NCI-H1694 treated with DMSO at 0.1 percent for 48 hours (cell line): ENCODE measurements at regions not wholly inside any gene's neighbourhood (a gene's known extent, or its start where the extent isn't known, plus 50 kb on each side); places are given as distances from the start of the nearest gene placed in this dataset.

Source experiments
- DNase-seq: peaks from one replicate; lab custom pipeline; 2025; lab: John Stamatoyannopoulos, UW

DNA sequence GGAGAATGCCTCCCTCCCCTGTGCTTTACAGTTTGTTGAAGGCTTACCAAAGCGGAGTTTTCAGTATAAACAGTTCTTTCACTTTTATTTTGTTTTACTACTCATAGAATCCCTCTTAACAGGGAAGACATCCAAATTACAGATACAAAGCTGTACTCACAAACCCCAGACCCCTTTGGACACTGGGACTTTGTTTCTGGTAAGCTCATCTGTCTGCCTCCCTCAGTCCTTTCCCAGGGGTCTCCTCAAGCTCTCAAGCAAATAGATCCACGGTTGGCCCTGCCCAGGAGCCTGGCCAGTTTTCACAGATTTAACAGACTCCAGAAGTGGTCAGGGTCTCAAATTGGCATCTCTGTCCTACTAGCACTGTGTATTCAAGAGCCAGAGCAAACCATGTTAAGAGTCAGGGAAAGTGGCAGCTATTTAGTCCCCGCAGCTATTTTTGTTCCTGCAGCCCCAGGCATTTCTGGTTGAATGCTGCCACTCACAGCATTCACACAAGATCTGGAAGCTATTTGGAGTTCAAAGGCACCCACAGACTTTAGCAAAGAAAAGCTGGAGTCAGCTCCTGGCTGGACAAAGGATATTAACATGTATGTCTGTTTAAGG, 54.2 kb downstream of the TMEM100 start:
- no peak for DNase-seq

DNA sequence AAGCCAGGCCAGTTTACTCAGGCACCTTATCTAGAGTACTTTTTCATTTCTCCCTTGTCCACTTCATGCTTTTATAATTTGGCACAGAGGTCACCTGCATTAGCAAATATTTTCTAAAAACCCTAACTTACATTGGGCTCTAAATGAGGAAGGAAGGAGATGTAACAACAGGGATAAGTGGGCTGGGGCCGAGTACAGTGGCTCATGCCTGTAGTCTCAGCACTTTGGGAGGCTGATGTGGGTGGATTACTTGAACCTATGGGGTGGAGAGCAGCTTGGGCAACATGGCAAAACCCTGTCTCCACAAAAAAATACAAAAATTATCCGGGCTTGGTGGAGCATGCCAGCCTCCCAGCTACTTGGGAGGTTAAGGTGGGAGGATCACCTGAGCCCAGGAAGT, 55.9 kb downstream of the TMEM100 start:
- DNase-seq: no peak

DNA sequence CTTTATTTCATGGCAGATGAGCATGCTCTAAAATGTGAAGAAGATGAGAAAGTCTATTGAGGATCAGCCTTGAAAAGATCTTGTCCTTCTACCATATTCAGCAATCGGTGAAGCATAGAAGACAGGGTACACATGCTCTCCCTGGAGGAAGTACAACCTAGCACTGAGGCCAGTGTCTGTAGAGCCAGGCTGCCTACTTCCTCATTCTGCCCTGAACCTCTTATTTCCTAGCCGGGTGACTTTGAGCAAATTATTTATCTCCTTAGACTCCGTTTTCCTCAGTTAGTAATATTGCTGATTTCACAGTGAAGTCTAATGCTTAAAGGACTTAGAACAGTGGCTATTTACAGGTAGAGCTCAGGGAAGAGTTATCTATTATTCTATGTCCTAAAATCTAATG, 58.4 kb downstream of the TMEM100 start:
- DNase-seq: no peak

DNA sequence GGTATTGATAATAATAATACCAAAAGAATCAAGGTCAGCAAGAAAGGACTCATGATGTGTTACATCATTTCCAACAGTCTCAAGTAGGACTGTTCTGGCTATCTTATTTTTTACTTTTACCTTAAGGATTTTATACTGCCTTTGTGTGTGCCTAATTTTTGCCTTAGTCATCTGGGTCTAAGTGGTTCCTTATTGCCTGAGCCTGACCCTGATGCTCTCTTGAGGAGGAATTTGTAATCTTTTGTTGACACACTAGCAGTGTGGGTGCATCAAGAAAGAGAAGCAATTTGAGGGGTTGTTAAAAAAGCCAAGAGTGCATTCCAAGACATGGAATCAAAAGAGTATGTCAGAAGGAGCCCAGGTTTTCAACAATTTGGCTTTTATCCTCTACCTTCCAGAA, 59.3 kb downstream of the TMEM100 start:
- no peak for DNase-seq

DNA sequence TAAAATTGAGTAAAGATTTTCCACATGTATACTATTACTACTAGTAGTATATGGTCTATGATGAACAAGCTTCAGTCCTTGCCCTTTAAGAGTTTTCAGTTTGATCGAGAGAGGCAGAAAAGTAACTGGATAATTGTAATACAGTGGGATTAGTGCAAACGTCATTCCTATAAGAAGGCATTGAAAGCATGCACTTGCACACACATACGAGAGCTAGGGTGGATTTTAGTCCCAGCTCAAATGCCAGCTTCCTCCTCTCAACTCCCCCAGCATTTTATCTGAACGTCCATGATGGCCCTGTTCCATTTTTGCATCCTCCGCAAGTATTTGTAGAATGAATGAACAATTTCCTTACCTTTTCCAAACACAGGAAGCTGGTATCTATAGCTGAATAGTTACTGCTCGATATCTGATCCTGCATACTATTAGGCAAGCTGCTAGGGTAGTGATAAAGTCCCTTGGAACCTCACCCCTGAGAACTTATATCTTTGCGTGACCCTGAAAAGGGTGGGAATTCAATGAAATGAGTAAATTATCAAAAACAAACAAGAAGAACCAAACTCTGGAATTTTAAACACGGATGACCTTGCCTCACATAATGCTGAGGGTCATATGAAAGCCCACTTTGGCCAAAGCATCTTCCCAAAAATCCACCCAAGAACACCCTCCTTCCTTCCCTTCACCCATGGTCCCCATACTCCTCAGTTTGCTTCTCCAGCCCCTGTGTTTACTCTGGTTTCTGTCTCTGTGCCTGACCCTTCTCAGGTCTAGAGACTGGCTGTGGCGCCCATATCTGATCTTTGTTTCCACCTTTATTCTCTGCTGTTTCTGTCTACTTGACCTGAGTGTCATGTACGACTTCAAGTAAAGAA, 60.5 kb downstream of the TMEM100 start:
- peak; percentile 52 for DNase-seq

DNA sequence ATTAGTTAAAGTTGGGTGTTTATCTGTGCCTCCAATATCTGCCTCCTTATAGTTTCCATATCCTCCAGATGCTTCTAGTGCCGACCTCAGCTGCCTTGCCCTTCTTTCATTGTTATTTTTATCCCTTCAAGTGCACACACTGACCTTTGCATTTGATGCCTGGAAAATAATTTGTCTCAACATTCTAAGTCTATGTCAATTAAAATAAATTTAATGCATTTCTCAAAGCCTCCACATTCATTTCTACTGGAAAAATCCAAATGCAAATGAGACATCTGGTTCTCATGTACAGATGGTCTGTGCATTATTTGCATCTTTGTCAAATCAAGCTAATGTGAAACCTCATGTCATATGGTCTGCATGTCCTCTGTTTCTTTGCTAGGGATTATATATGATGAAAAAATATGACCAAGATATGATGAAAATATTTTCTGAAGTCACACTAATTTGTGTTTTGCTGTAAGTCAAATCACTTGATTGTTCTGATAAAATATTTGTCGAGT, 61.4 kb downstream of the TMEM100 start:
- peak; percentile 80 for DNase-seq

DNA sequence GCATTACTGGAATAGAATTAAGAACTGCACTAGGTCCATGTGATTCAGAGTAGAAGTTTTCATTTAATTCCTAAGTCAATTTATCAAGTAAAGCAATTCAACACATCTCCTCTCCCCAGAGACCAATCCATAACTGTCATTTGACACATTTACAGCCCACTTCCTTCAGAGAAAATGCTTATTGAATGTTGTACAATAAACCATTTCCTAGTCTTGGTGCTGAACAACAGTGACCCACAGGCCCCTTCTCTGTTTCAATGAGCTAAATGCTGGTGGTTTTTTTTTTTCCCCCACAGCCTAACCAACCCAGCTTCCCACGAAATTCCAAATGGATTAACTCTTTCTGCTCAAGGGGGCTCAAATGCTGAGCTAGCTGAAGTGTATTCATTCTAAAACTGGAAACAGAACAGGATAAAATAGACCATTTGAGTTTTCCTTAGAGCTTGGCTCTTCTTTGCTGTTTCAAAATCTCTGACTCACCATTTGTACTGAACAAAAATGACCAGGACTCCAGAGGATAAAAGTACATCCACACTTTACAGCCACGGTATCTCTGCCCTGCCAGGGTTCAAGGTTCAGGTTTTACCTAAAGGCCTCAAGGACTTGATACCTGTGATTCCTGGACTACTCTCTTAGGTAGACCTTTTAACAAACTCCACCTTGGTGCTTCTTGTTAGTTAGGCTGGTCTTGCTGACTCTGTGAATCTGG, 62.3 kb downstream of the TMEM100 start:
- DNase-seq: no peak

DNA sequence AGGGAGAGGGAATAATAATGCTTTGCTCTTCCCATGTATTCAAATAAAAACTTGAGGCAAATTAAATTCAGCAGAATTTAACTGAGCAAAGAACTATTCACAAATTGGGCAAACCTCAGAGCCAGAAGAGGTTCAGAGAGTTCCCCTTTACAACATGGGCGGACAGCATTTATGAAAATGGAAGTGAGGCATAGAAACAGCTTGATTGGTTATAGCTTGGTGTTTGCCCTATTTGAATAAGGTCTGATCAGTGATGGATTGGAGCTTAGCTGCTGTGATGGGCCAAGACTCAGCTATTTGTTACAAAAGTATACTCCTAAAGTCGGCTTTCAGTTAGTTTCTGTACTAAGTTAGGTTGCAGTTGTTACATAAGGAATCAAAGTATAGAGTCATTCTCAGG, 63.0 kb downstream of the TMEM100 start:
- no peak for DNase-seq

DNA sequence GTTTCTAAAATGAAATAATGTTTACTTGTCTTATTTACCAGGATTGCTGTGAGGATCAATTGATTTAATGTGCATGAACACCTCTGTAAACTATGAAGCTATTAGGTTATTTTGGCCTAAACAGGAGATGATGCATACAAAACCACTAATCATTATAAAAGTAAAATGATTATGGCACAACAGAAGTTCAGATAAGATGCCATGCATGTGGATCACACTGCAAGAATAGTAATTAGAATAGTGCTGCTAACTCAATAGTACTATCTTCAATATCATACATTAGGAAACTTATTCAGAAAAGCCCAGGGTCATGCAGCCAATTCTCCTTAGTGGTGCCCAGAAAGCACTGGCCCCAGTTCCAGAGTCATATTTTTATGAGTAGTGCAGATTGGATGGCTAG, 66.9 kb downstream of the TMEM100 start:
- DNase-seq: no peak

DNA sequence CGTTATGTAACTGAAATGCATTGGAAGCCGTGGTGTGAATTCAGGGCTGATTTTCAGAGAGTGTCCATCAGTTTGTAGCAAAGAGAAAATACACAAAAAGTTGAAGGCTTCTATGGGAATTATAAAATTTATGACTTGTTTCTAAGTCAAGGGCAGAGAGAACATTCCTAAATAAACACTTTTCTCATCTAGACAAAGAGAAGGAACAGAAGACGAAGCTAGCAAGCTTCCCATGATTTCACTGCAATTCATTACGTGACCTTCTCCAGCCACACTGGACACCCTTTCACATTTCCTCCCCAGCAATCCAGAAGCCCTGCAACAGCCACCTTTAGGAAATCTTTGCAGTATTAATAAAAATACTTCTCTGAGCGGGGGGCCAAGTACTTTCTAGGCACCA, 67.8 kb downstream of the TMEM100 start:
- no peak for DNase-seq

DNA sequence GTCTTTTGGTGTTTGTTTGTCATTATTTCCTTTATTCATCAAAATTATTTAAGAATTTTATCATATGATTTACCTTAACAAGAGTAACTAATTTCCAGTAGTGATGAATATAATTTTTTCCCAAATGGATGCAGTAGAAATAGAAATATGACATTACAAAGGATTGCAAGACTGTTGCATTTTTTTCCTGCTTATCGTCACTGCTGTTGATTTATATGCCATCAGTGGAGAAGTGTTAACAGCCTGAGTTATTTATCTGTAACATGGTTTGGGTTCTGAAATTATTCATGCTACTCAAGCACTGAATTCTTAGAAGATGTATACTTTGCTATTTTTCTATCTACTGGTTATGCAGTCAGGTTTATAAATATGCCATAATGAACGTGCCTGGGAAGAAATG, 68.6 kb downstream of the TMEM100 start:
- DNase-seq: no peak

DNA sequence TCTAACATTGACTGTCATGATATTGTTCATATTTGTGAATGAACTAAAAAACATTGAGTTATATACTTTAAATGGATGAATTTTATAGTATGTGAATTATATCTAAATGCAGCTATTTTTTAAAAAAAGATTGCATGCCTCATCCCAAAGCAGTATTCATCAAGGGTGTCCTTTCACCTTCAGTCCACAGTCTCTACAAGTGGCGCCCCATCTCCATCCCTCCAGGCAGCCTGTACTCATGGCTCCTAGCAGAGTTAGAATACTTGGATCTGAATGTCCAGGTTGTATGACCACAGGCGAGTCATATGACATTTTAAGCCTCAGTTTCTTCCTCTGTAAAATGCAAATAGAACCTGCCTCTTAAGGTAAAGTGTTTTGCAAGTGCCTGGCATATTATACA, 69.8 kb downstream of the TMEM100 start:
- DNase-seq: no peak

DNA sequence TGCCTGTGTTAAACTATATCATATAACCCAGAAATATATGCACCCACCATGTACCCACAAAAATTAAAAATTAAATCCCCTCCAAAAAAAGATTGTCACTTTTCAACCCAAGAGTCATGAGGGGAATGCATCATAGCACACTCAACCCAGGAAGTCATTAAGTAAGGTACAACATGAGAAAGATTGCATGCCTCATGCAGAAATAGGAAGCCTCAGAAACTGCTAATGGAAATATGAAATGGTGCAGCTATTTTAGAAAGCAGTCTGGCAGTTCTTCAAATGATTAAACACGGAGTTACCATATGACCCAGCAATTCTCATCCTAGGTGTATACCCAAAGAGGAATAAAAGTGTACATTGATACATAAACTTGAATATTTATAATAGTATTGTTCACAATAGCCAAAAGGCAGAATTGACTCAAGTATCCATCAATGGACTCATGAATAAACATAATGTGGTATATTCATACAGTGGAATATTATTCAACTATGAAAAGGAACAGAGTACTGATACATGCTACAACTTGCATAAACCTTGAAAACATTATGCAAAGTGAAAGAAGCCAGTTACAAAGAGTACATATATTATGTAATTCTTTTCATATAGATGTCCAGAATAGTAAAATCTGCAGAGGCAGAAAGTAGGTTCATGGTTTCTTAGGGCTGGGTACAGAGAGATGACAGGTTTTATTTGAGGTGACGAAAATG, 70.4 kb downstream of the TMEM100 start:
- no peak for DNase-seq

DNA sequence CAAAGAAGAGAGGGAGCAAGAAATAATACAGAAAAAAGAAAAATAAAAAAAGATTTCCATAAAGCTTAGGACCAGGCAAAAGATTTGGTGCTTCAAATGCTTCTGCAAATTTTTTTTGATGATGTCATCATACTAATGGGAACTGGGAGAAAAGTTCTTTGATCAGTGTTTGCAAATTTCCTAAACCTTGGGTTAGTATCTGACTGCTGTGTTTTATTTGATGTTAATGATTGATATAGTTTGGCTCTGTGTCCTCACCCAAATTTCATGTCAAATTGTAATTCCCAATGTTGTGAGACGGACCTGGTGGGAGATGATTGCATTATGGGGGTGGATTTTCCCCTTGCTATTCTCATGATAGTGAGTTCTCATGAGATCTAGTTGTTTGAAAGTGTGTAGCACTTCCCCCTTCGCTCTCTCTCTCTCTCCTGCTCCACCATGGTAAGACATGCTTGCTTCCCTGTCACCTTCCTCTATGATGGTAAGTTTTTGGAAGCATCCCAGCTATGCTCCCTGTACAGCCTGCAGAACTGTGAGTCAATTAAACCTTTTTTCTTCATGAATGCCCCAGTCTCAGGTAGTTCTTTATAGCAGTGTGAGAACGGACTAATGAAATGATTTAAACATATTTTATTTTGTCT, 72.6 kb downstream of the TMEM100 start:
- DNase-seq: no peak

DNA sequence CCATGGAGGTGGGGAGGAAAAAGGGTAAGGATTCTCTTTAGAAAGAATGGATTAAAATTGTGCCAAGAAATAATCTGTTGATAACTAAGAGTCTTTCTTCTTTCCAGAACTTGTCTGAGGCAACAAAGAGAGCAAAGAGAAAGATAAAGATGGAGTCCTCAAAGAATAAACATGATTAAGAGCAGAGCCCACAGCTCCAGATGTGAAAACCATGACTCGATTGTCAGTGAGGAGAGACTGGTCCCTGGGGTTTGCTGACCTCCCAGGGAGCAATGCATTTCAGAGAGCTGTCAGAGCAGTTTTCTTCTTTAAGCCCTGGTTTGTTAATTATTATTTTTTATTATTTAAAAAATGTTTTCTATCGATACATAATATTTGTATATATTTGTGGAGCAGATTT, 74.6 kb downstream of the TMEM100 start:
- no peak for DNase-seq

DNA sequence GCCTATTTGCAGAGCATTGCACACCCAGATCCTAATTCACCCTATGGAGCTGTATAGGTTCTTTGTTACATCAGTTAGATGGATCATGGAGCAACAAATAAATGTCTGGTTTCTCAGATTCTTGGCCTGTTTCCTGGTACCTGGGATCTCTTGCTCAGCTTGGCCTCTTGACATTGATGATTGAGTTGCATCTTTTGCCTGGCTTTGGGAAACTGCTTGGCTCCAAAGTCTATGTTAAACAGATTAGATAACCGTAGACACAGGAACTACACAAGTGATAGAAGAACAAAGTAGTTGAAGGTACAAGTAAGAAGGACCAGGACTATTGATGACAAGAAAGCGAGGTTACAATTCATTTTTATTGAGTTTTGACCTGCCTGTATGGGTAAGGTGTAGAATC, 77.3 kb downstream of the TMEM100 start:
- no peak for DNase-seq

DNA sequence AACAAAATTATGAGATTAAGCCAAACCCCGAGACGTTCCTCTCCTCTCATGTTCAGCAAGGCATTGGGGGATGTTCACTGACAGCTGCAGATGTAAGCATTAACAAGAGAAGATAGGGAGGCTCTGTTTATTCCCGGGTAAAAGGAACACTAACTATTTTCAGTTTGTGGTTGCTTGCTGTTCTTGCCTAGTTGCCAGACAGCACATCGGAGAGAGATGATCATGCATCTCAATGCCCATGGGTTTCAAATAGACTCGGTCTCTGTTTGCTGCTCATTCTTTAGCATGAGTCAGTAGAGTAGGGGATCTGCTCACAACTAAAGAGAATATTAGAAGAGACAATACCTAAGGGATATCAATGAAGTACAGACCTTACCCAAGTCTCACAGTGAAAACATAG, 78.3 kb downstream of the TMEM100 start:
- DNase-seq: no peak

DNA sequence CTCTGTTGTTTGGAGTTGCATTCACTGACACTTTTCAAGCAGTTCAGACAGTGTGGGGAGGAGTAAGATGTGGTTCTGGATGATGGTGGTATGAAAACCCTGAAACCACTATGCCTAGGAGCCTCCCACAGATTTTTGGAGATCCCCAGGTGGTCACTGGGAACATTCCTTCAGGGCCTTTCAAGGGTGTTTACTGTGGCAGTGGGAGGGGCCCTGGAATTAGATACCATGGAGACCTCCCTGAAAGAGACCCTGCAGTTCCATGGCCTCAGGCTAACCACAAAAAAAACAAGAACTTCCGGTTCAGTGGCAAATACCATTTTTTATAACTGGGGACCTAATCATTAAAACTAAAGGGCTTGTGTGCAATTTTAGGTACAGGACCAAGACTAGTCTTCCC, 79.9 kb downstream of the TMEM100 start:
- DNase-seq: no peak

DNA sequence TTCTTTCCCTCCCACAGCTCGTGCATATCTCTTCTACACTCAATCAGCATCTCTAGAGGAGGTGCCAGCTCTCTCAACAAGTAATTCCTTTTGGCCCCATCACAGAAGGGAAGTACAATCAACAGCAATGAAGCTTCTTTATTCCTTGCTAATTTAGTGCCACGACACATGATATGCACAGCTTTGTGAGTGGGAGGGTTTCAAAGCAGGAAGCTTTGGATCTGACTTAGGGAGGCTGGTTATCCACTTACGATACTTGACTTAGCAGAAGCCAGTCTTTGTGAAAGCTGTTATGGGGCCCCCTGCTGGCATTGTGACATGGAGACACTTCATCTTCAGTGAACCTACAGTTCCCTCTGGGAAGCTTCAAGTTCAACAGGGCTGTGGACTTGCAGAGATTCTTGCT, 81.0 kb downstream of the TMEM100 start:
- DNase-seq: peak; percentile 73

DNA sequence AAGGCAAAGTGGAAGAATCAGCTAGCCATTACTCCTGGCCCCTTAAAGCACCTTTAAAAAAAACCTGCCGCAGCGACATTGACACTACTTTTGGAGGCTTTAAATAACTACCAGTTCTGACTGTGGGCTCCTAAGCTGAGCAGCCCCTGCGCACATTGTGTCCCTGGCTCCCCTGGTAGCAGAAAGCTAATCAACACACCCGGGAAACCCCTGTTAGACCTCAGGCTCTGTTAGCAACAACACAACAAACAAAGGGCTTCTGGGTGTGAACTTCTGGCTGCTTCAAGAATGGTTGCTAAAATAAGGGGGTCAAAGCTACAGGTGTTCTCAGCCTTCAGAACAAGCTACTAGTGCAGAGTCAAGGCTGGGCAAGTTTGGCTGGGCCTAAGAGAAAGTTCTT, 83.6 kb downstream of the TMEM100 start:
- no peak for DNase-seq

DNA sequence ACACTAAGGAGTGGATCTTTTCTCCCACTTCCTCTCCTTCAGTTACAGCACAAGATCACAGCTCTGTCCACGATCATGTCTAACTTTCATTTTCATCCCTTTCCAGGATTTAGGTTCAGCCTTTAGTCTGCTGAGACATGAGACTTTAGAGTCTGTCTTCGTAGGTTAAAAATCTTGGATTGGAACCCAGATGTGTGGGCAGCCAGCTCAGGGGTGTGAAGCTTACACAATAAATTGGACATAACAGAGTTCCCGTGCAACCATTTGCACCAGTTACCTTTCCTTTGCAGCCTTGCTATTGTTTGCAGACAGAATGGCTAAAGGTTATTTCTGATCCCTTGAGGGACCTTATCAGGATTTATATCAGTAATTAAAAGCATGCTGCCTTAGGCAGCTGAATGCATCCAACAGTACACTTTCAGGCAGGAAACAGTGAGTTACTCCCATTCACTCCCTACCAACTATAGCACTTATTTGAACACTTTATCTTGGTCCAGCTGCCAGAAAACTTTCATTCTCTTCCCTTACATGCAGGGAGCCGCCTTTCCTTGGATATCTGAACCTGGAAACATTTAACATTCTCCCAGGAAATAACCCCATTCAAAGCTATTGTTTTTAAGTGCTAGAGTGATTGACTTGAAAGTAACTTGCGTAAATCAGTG, 87.3 kb downstream of the TMEM100 start:
- DNase-seq: no peak
